ENCODE measurements at regions not wholly inside any gene's neighbourhood (a gene's known extent, or its start where the extent isn't known, plus 50 kb on each side); places are given as distances from the start of the nearest gene placed in this dataset.

- TF ChIP-seq, protein P1, sequence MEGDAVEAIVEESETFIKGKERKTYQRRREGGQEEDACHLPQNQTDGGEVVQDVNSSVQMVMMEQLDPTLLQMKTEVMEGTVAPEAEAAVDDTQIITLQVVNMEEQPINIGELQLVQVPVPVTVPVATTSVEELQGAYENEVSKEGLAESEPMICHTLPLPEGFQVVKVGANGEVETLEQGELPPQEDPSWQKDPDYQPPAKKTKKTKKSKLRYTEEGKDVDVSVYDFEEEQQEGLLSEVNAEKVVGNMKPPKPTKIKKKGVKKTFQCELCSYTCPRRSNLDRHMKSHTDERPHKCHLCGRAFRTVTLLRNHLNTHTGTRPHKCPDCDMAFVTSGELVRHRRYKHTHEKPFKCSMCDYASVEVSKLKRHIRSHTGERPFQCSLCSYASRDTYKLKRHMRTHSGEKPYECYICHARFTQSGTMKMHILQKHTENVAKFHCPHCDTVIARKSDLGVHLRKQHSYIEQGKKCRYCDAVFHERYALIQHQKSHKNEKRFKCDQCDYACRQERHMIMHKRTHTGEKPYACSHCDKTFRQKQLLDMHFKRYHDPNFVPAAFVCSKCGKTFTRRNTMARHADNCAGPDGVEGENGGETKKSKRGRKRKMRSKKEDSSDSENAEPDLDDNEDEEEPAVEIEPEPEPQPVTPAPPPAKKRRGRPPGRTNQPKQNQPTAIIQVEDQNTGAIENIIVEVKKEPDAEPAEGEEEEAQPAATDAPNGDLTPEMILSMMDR (conservative IDR thresholded peaks at IDR 0.05): no peak
- TF ChIP-seq ZFX (IDR thresholded peaks at IDR 0.05): no peak
Observed at GRCh38 chr3:166526881-166527280, 689.7 kb upstream of the BCHE start.

All from C4-2B (cell line).